ENCODE measurements at regions not wholly inside any gene's neighbourhood (a gene's known extent, or its start where the extent isn't known, plus 50 kb on each side); places are given as distances from the start of the nearest gene placed in this dataset.

- TF ChIP-seq CTCF (IDR thresholded peaks at IDR 0.05): no peak
- TF ChIP-seq POLR2AphosphoS5 (IDR thresholded peaks at IDR 0.05): no peak
- no peak for TF ChIP-seq POLR2A (IDR thresholded peaks at IDR 0.05)
Measured at GRCh38 chr16:64345142-64345541, 776.7 kb downstream of the CDH11 start.

Data from prostate gland (tissue), 2 donors.